Neutrophil (primary cell): ENCODE measurements at regions not wholly inside any gene's neighbourhood (a gene's known extent, or its start where the extent isn't known, plus 50 kb on each side); places are given as distances from the start of the nearest gene placed in this dataset.
A peak's percentile ranks its signal among the peaks of the same experiment; 100 is the strongest.

Experiments used
- H3K27ac ChIP-seq: fragments of 200-600 bp; sonication (generic); 2 replicates; pipeline ENCODE4 v1.5.1; 2016; ENCODE audit warnings: mild to moderate bottlenecking, moderate library complexity
- H3K27me3 ChIP-seq: fragments of 200-600 bp; sonication (generic); 2 replicates; pipeline ENCODE4 v1.6.0; 2016; ENCODE audit warnings: mild to moderate bottlenecking
- H3K36me3 ChIP-seq: fragments of 200-600 bp; sonication (generic); 2 replicates; pipeline ENCODE4 v1.5.1; 2017
- H3K4me1 ChIP-seq, 2 experiments: fragments of 200-600 bp in 1 of 2; sonication (generic) in 1 of 2; 1 replicate in 1 of 2; 2 replicates in 1 of 2; pipeline versions ENCODE4 v1.5.1 to v1.6.1; 2013 to 2016; ENCODE audit warnings: low read depth in 1 of 2, low read length in 1 of 2, mild to moderate bottlenecking in 1 of 2, moderate library complexity in 1 of 2; ENCODE audit not compliant: control insufficient read depth in 1 of 2, insufficient read depth in 1 of 2
- H3K4me3 ChIP-seq, 2 experiments: fragments of 200-600 bp in 1 of 2; sonication (generic) in 1 of 2; 1 replicate in 1 of 2; 2 replicates in 1 of 2; pipeline ENCODE4 v1.5.1; 2013 to 2016; ENCODE audit warnings: low read depth in 1 of 2, low read length in 1 of 2, mild to moderate bottlenecking in 1 of 2, moderate library complexity in 1 of 2
- H3K9me3 ChIP-seq: fragments of 200-600 bp; sonication (generic); 2 replicates; pipeline ENCODE4 v1.5.1; 2016
- CTCF ChIP-seq: fragments of 200-600 bp; sonication (generic); IDR thresholded peaks from 2 replicates; pipeline ENCODE4 v1.5.1; 2016; ENCODE audit warnings: antibody characterized with exemption

GRCh38 chr12:76186131-76186906, 101.8 kb upstream of the NAP1L1 start:
- Histone ChIP-seq H3K4me3 (no peak overlapping the region), H3K27me3 (no peaks in the 10 kb centered on the region), H3K36me3 (no peaks in the 10 kb centered on the region), H3K27ac (peak overlapping the region; percentile 60), H3K4me1 (peaks cover 17 to 33% of the 10 kb centered on the region in 2 experiments), H3K9me3 (no peaks in the 10 kb centered on the region)
- no peak for TF ChIP-seq CTCF

- Histone ChIP-seq H3K27me3 (no peaks in the 10 kb centered on the region), H3K4me1 (peaks cover 17 to 33% of the 10 kb centered on the region in 2 experiments), H3K4me3 (no peak overlapping the region), H3K27ac (no peak overlapping the region), H3K36me3 (no peaks in the 10 kb centered on the region), H3K9me3 (no peaks in the 10 kb centered on the region)
- no peak for TF ChIP-seq CTCF
Measured at GRCh38 chr12:76183459-76184186, 99.1 kb upstream of the NAP1L1 start.

GRCh38 chr12:76180401-76181277, 96.2 kb upstream of the NAP1L1 start:
- TF ChIP-seq CTCF: no peak
- no peaks in the 10 kb centered on the region for H3K36me3 ChIP-seq
- no peak overlapping the region for H3K27ac ChIP-seq
- H3K4me1 ChIP-seq: peaks cover 4 to 15% of the 10 kb centered on the region in 2 experiments
- H3K4me3 ChIP-seq: no peak overlapping the region
- H3K27me3 ChIP-seq: no peaks in the 10 kb centered on the region
- no peaks in the 10 kb centered on the region for H3K9me3 ChIP-seq

GRCh38 chr12:76178452-76178851, 94.0 kb upstream of the NAP1L1 start:
- no peak for TF ChIP-seq CTCF
- Histone ChIP-seq H3K4me1 (peaks cover 0 to 5% of the 10 kb centered on the region in 2 experiments), H3K36me3 (no peaks in the 10 kb centered on the region), H3K9me3 (no peaks in the 10 kb centered on the region), H3K4me3 (no peak overlapping the region), H3K27ac (no peak overlapping the region), H3K27me3 (no peaks in the 10 kb centered on the region)

GRCh38 chr12:76177821-76178220, 93.3 kb upstream of the NAP1L1 start:
- Histone ChIP-seq H3K36me3 (no peaks in the 10 kb centered on the region), H3K9me3 (no peaks in the 10 kb centered on the region), H3K27me3 (no peaks in the 10 kb centered on the region), H3K4me1 (no peaks in the 10 kb centered on the region), H3K27ac (no peak overlapping the region), H3K4me3 (no peak overlapping the region)
- TF ChIP-seq CTCF: no peak
